K562 (cell line): ENCODE measurements at regions not wholly inside any gene's neighbourhood (a gene's known extent, or its start where the extent isn't known, plus 50 kb on each side); places are given as distances from the start of the nearest gene placed in this dataset.

Experiments
- ATAC-seq: fragments of 200-7000 bp; cut with Tn5 transposase; 3 replicates; pipeline ENCODE4 v1.9.1; 2020; ENCODE audit warnings: moderate library complexity
- BruUV-seq: library from RNA; stranded (reverse); fragments of 400-500 nt; replicated peaks from 2 replicates; lab custom pipeline; 2021; lab: Mats Ljungman, UMichigan
- CTCF ChIA-PET: fragments of 300-600 bp; formaldehyde crosslinking; extraction: SDS; loops from one replicate; lab custom pipeline; 2021; ENCODE audit warnings: low intra/inter-chr PET ratio; lab: Yijun Ruan, JAX
- POLR2A ChIA-PET: fragments of 300-600, 350-650 bp; sonication (Branson Sonifier 250); formaldehyde crosslinking; extraction: SDS; loops from one replicate; lab custom pipeline; 2021; ENCODE audit warnings: antibody characterized with exemption, inconsistent platforms; lab: Yijun Ruan, JAX
- DNase-seq, 4 experiments: peaks; one replicate each; pipeline versions ENCODE4 v3.0.0 to v3.0.0-alpha.2; 2011 to 2018; ENCODE audit warnings: low spot score in 3 of 4, mixed read lengths in 3 of 4; ENCODE audit errors: extremely low read depth in 1 of 4
- FAIRE-seq: peaks from 2 replicates; lab custom pipeline; 2011; peaks lifted over from hg19 to GRCh38; lab: Jason Lieb, UNC
- H2AFZ ChIP-seq: 2 replicates; pipeline ENCODE4 v1.6.0; 2011; ENCODE audit warnings: low read depth, low read length, control low read depth, inconsistent platforms
- H3K27ac ChIP-seq: fragments of 200-600 bp; 3 replicates; pipeline ENCODE4 v1.8.0; 2011; ENCODE audit warnings: low read depth, mild to moderate bottlenecking, control low read depth, inconsistent platforms, low read length, moderate library complexity, mixed read lengths; ENCODE audit errors: extremely low read depth
- H3K27me3 ChIP-seq, 2 experiments: fragments of 300-600 bp in 1 of 2; 2 replicates in 1 of 2; 3 replicates in 1 of 2; pipeline versions ENCODE4 v1.6.0 to v1.8.0; 2011; ENCODE audit warnings: inconsistent platforms in 2 of 2, low read length in 2 of 2, mild to moderate bottlenecking in 1 of 2, mixed read lengths in 1 of 2, moderate library complexity in 1 of 2; ENCODE audit not compliant: control insufficient read depth in 2 of 2, insufficient read depth in 2 of 2
- H3K36me3 ChIP-seq: fragments of 300-600 bp; 3 replicates; pipeline ENCODE4 v1.8.0; 2011; ENCODE audit warnings: mild to moderate bottlenecking, low read length, inconsistent platforms; ENCODE audit not compliant: control insufficient read depth, insufficient read depth
- H3K4me1 ChIP-seq, 2 experiments: fragments of 200-600 bp in 1 of 2; replicated peaks in 1 of 2; 2 replicates in 1 of 2; 3 replicates in 1 of 2; pipeline versions ENCODE4 v1.5.1 to v1.8.0; 2011; ENCODE audit warnings: inconsistent platforms in 2 of 2, low read length in 2 of 2, mild to moderate bottlenecking in 1 of 2, mixed read lengths in 1 of 2, moderate library complexity in 1 of 2; ENCODE audit not compliant: control insufficient read depth in 2 of 2, insufficient read depth in 2 of 2
- H3K4me2 ChIP-seq: 2 replicates; pipeline ENCODE4 v1.6.1; 2011; ENCODE audit warnings: low read length, control low read depth, inconsistent platforms, mixed read lengths; ENCODE audit not compliant: insufficient read depth
- H3K4me3 ChIP-seq: fragments of 200-600 bp; sonication (generic), shearing (Covaris generic); 2 replicates; pipeline ENCODE4 v1.5.1; 2016; ENCODE audit warnings: control low read depth, inconsistent platforms
- H3K79me2 ChIP-seq: fragments of 200-600 bp; 3 replicates; pipeline ENCODE4 v1.8.0; 2011; ENCODE audit warnings: low read length, inconsistent platforms; ENCODE audit not compliant: control insufficient read depth, insufficient read depth
- H3K9ac ChIP-seq, 2 experiments: 2 replicates each; pipeline versions ENCODE4 v1.6.0 to v1.6.1; 2011; ENCODE audit warnings: low read depth in 2 of 2, low read length in 2 of 2, control low read depth in 1 of 2, inconsistent platforms in 1 of 2, mild to moderate bottlenecking in 1 of 2, mixed read lengths in 1 of 2; ENCODE audit not compliant: insufficient read depth in 1 of 2
- H3K9me1 ChIP-seq: one replicate; pipeline ENCODE4 v1.6.0; 2011; ENCODE audit warnings: inconsistent platforms, mild to moderate bottlenecking, low read length, moderate library complexity; ENCODE audit not compliant: control insufficient read depth, insufficient read depth
- H3K9me3 ChIP-seq: replicated peaks from 2 replicates; pipeline ENCODE4 v1.5.1; 2011; ENCODE audit warnings: low read depth, low read length, inconsistent platforms; ENCODE audit not compliant: control insufficient read depth, insufficient read depth
- H4K20me1 ChIP-seq: replicated peaks from 2 replicates; pipeline ENCODE4 v1.6.1; 2011; ENCODE audit warnings: low read length, inconsistent platforms, mixed read lengths; ENCODE audit not compliant: control insufficient read depth, insufficient read depth
- ARNT ChIP-seq, 2 experiments: fragments of 450-650 bp; IDR thresholded peaks; 2 replicates each; pipeline ENCODE4 v1.6.1; 2016; ENCODE audit warnings: mild to moderate bottlenecking in 1 of 2
- BHLHE40 ChIP-seq: IDR thresholded peaks from 2 replicates; pipeline ENCODE4 v1.6.1; 2011; ENCODE audit warnings: low read length, improper control_type of control experiment
- BRF1 ChIP-seq: IDR thresholded peaks from 3 replicates; pipeline ENCODE4 v1.6.1; 2011; ENCODE audit warnings: borderline replicate concordance, mild to moderate bottlenecking; ENCODE audit not compliant: insufficient read length; ENCODE audit errors: extremely low read depth
- HDAC2 ChIP-seq: fragments of 450-650 bp; IDR thresholded peaks from 2 replicates; pipeline ENCODE4 v1.6.1; 2016; ENCODE audit warnings: mild to moderate bottlenecking
- HDAC6 ChIP-seq: IDR thresholded peaks from 2 replicates; pipeline ENCODE4 v1.6.1; 2012; ENCODE audit warnings: low read depth, mild to moderate bottlenecking, control low read depth, inconsistent platforms, low read length, moderate library complexity
- WGBS: fragments of 100-300 bp; shearing (Covaris generic); methylation state at CpG from one replicate; pipeline ENCODE4 v1.1.6; 2016; ENCODE audit warnings: low coverage, mixed read lengths; ENCODE audit not compliant: insufficient coverage; ENCODE audit errors: missing lambda C conversion rate; 5-methylcytosine and 5-hydroxymethylcytosine counted together
- in situ Hi-C: fragments of 300-500 bp; cut with MboI; formaldehyde crosslinking; loops from 4 replicates; pipeline ENCODE4 v1.15.0; 2018; ENCODE audit warnings: inconsistent platforms, mixed read lengths
- intact Hi-C: fragments of 100-400 bp; cut with micrococcal nuclease; formaldehyde crosslinking; loops from 2 replicates; pipeline ENCODE4 v1.14.2; 2022
- TF ChIP-seq, protein P1 (sequence below), 3 experiments: IDR thresholded peaks in 2 of 3; conservative IDR thresholded peaks in 1 of 3; 2 replicates each; pipeline ENCODE4 v1.5.1; 2011 to 2012; ENCODE audit warnings: low read length in 3 of 3, mild to moderate bottlenecking in 3 of 3, control low read depth in 2 of 3, improper control_type of control experiment in 1 of 3, inconsistent platforms in 1 of 3, low read depth in 1 of 3, mixed read lengths in 1 of 3, moderate library complexity in 1 of 3; ENCODE audit not compliant: insufficient read depth in 2 of 3

DNA sequence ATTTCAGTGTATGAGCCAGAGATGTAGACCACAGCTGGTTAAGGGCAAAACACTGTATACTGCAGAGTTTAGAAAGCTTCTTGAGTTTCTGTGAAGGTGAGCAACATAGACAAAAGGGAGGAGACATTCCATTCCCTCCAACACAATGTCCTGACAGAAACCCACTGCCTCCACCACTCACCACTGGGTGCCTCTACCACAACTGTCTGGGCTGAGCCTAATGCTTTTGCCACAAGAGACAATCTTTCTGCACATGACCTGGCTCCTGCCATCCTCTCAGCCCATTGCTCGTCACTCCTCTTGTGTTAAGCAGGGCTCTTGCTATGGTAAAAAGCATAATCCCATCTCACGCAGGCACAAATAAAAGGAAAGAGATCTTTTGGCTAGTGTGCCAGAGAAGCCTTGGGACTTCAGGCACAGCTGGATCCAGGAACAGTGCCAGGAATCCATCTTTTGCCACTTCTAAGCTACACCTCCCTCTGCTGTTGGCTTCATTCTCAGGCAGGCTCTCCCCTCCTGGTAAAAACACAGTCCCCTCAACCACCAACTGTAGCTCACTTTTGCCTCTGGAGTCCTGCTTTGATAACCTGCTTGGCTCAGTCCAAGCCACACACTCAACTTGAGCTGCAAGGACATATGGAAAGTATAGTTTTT lies 140.6 kb upstream of the PRR20G start:
- Histone ChIP-seq H3K79me2 (no peaks in the 10 kb centered on the region), H3K27me3 (peaks cover 0 to 39% of the 10 kb centered on the region in 2 experiments; a peak in 2 of 5 replicates), H3K9ac (no peak overlapping the region), H3K9me1 (no peaks in the 10 kb centered on the region), H3K27ac (no peak overlapping the region), H3K4me1 (no peaks in the 10 kb centered on the region), H3K4me2 (no peak overlapping the region), H4K20me1 (peaks cover 3% of the 10 kb centered on the region; the same call in 1 of the 2 replicates), H3K36me3 (no peaks in the 10 kb centered on the region), H2AFZ (no peak overlapping the region), H3K4me3 (no peak overlapping the region), H3K9me3 (no peaks in the 10 kb centered on the region)
- BruUV-seq, result no TSS peak
- POLR2A ChIA-PET, result no interaction called here
- CTCF ChIA-PET, result no interaction called here
- intact Hi-C loops, result no loop called here
- ATAC-seq (no peak), FAIRE-seq (no peak), DNase-seq (no peak)
- TF ChIP-seq, protein P1, sequence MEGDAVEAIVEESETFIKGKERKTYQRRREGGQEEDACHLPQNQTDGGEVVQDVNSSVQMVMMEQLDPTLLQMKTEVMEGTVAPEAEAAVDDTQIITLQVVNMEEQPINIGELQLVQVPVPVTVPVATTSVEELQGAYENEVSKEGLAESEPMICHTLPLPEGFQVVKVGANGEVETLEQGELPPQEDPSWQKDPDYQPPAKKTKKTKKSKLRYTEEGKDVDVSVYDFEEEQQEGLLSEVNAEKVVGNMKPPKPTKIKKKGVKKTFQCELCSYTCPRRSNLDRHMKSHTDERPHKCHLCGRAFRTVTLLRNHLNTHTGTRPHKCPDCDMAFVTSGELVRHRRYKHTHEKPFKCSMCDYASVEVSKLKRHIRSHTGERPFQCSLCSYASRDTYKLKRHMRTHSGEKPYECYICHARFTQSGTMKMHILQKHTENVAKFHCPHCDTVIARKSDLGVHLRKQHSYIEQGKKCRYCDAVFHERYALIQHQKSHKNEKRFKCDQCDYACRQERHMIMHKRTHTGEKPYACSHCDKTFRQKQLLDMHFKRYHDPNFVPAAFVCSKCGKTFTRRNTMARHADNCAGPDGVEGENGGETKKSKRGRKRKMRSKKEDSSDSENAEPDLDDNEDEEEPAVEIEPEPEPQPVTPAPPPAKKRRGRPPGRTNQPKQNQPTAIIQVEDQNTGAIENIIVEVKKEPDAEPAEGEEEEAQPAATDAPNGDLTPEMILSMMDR (IDR thresholded peaks at IDR 0.05 in 2 of 3, conservative IDR thresholded peaks at IDR 0.05 in 1 of 3; ENCODE audit: insufficient read depth in 2 of 3, low read depth in 1 of 3, low read length in 3 of 3), result peak in 1 of 3 experiments; percentile 2; a peak in 1 of 6 replicates
- TF ChIP-seq HDAC2, result no peak
- in situ Hi-C loops, result no loop called here
- 0% methylated on average over 2 of the region's 2 CpGs for WGBS

DNA sequence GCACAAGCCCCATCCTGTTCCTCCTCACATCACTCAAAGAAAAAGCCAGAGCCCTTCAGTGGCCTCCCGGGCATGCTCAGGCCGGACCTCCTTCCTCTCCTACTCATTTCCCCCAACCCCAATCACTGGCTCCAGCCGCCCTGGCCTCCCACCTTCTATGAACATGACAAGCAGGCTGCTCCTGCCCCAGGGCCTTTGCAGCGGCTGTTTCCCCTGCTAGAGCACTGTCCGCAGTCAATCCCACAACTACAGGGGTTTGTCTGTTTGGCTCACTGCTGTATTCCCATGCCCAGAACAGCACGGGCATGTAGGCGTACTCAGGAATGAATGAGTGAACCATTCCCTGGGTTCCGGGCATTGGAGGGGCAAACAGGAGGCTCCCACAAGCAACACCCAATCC lies 139.8 kb upstream of the PRR20G start:
- no TSS peak for BruUV-seq
- POLR2A ChIA-PET, result no interaction called here

More for the DNA sequence above, 139.8 kb upstream of the PRR20G start:
- in situ Hi-C loops (no loop called here), intact Hi-C loops (no loop called here)
- Histone ChIP-seq H3K9me1 (no peaks in the 10 kb centered on the region), H3K4me3 (no peak overlapping the region), H3K79me2 (no peaks in the 10 kb centered on the region), H3K4me2 (no peak overlapping the region), H3K9me3 (no peaks in the 10 kb centered on the region), H4K20me1 (peaks cover 3% of the 10 kb centered on the region; the same call in 1 of the 2 replicates), H3K27me3 (peaks cover 0 to 43% of the 10 kb centered on the region in 2 experiments; a peak in 2 of 5 replicates), H3K9ac (no peak overlapping the region), H3K36me3 (no peaks in the 10 kb centered on the region), H3K27ac (no peak overlapping the region)
- CTCF ChIA-PET, result no interaction called here
- DNase-seq, result no peak
- ATAC-seq, result no peak
- FAIRE-seq, result no peak
- TF ChIP-seq BRF1 (no peak), HDAC6 (no peak), ARNT (IDR thresholded peaks at IDR 0.05) (no peak), BHLHE40 (no peak)
- TF ChIP-seq, all 486 proteins: peak for 0
- Histone ChIP-seq H2AFZ (no peak overlapping the region), H3K4me1 (no peaks in the 10 kb centered on the region)
- WGBS, result 3% methylated on average over 8 of the region's 8 CpGs
